Gastrocnemius medialis (tissue), 4 donors: ENCODE measurements at regions not wholly inside any gene's neighbourhood (a gene's known extent, or its start where the extent isn't known, plus 50 kb on each side); places are given as distances from the start of the nearest gene placed in this dataset.

ENCODE experiments used
- ATAC-seq, 2 donors: fragments of 150-250 bp; one replicate each; pipeline ENCODE4 v1.9.1; 2016
- DNase-seq, 2 donors: peaks; one replicate each; pipeline ENCODE4 v3.0.0-alpha.2; 2019
- H3K27ac ChIP-seq, 4 donors: fragments of 200-600 bp; sonication (generic); 1 replicate in 1 of 4; 2 replicates in 3 of 4; pipeline ENCODE4 v1.5.1; 2016 to 2018; ENCODE audit warnings: mild to moderate bottlenecking in 2 of 4, moderate library complexity in 1 of 4
- H3K27me3 ChIP-seq, 3 donors: fragments of 200-600 bp; sonication (generic) in 2 of 3; 1 replicate in 1 of 3; 2 replicates in 2 of 3; pipeline versions ENCODE4 v1.5.1 to v1.6.0; 2016 to 2019; ENCODE audit warnings: mild to moderate bottlenecking in 1 of 3, moderate library complexity in 1 of 3
- H3K36me3 ChIP-seq, 2 donors: fragments of 200-600 bp; sonication (generic) in 1 of 2; one replicate each; pipeline ENCODE4 v1.5.1; 2017 to 2018
- H3K4me1 ChIP-seq, 2 donors: fragments of 200-600 bp; sonication (generic) in 1 of 2; one replicate each; pipeline ENCODE4 v1.5.1; 2016 to 2017; ENCODE audit warnings: mild to moderate bottlenecking in 2 of 2
- H3K4me3 ChIP-seq, 4 donors: fragments of 200-600 bp; sonication (generic) in 3 of 4; 1 replicate in 1 of 4; 2 replicates in 3 of 4; pipeline ENCODE4 v1.5.1; 2016 to 2019; ENCODE audit warnings: mild to moderate bottlenecking in 2 of 4
- H3K9me3 ChIP-seq, 3 donors: fragments of 200-600 bp; sonication (generic) in 2 of 3; 1 replicate in 1 of 3; 2 replicates in 2 of 3; pipeline ENCODE4 v1.5.1; 2016 to 2019
- POLR2A ChIP-seq, 2 donors: fragments of 450-650 bp; IDR thresholded peaks; one replicate each; pipeline ENCODE4 v1.6.1; 2017; ENCODE audit warnings: antibody characterized with exemption in 2 of 2, mild to moderate bottlenecking in 2 of 2, moderate library complexity in 2 of 2
- in situ Hi-C, 4 donors: fragments of 200-750 bp; cut with MboI; loops; one replicate each; pipeline versions ENCODE4 v1.15.0 to v1.8.0; 2017; ENCODE audit warnings: low sequenced_read_pairs in 4 of 4
- intact Hi-C: fragments of 100-400 bp; cut with DNase I; formaldehyde crosslinking; loops from one replicate; pipeline ENCODE4 v1.15.1; 2023; ENCODE audit warnings: low total_unique reads
- TF ChIP-seq, protein P1 (sequence below), 5 experiments: fragments of 450-650 bp in 3 of 5; fragments of 200-600 bp in 2 of 5; sonication (generic) in 2 of 5; IDR thresholded peaks in 4 of 5; conservative IDR thresholded peaks in 1 of 5; 1 replicate in 4 of 5; 2 replicates in 1 of 5; pipeline ENCODE4 v1.5.1; 2016 to 2019; ENCODE audit warnings: antibody characterized with exemption in 5 of 5, mild to moderate bottlenecking in 3 of 5, moderate library complexity in 3 of 5

DNA sequence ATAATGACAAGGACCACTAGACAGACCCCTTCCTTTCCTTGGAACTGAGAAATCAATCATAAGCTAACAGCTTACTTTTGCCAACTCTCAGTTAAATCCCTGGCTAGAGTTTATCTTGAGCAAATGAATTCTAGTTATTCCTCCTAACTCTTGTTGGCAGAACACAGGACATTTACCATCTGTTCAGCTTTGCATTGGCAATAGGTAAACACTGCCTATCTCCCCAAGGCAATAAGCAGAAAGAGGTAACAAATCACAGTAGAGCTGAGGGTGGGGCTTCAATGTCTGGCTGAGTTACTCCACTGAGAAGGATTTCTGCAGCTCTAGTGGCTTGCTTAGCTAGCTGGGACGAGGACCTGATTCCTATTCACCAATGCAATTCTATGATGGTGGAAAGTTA lies 503.3 kb upstream of the GRIA1 start:
- in situ Hi-C loops (no loop called here), intact Hi-C loops (no loop called here)
- no peak overlapping the region for H3K4me3 ChIP-seq
- H3K27me3 ChIP-seq, result no peaks in the 10 kb centered on the region
- no peak for TF ChIP-seq POLR2A (IDR thresholded peaks at IDR 0.05)
- TF ChIP-seq, protein P1, sequence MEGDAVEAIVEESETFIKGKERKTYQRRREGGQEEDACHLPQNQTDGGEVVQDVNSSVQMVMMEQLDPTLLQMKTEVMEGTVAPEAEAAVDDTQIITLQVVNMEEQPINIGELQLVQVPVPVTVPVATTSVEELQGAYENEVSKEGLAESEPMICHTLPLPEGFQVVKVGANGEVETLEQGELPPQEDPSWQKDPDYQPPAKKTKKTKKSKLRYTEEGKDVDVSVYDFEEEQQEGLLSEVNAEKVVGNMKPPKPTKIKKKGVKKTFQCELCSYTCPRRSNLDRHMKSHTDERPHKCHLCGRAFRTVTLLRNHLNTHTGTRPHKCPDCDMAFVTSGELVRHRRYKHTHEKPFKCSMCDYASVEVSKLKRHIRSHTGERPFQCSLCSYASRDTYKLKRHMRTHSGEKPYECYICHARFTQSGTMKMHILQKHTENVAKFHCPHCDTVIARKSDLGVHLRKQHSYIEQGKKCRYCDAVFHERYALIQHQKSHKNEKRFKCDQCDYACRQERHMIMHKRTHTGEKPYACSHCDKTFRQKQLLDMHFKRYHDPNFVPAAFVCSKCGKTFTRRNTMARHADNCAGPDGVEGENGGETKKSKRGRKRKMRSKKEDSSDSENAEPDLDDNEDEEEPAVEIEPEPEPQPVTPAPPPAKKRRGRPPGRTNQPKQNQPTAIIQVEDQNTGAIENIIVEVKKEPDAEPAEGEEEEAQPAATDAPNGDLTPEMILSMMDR (IDR thresholded peaks at IDR 0.05 in 4 of 5, conservative IDR thresholded peaks at IDR 0.05 in 1 of 5), result no peak
- no peaks in the 10 kb centered on the region for H3K9me3 ChIP-seq
- H3K36me3 ChIP-seq, result no peaks in the 10 kb centered on the region
- ATAC-seq (no peak), DNase-seq (no peak)
- H3K27ac ChIP-seq, result no peak overlapping the region
- H3K4me1 ChIP-seq, result no peaks in the 10 kb centered on the region

DNA sequence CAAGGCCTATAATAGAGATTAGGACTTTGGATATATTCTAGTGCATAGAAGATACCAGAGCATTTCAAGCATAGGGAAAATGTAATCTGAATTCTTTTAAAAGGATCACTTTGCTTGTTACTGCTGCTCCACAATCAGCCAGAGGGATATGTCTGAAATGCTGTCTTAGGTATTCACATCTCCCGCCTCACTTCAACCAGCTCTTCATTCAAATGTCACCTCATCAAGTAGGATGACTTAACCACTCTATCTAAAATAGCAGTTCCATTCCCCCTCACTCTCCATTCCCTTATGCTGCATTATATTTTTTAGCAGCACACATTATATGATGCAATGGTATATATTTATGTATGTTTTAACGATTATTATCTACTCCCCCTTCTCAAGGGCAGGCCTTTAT lies 500.3 kb upstream of the GRIA1 start:
- Histone ChIP-seq H3K36me3 (no peaks in the 10 kb centered on the region), H3K4me1 (no peaks in the 10 kb centered on the region), H3K9me3 (no peaks in the 10 kb centered on the region), H3K27me3 (no peaks in the 10 kb centered on the region), H3K27ac (no peak overlapping the region), H3K4me3 (no peak overlapping the region)
- intact Hi-C loops, result no loop called here
- ATAC-seq, result no peak
- no peak for DNase-seq
- TF ChIP-seq, protein P1 (IDR thresholded peaks at IDR 0.05 in 4 of 5, conservative IDR thresholded peaks at IDR 0.05 in 1 of 5), result no peak
- no peak for TF ChIP-seq POLR2A (IDR thresholded peaks at IDR 0.05)
- in situ Hi-C loops, result no loop called here

DNA sequence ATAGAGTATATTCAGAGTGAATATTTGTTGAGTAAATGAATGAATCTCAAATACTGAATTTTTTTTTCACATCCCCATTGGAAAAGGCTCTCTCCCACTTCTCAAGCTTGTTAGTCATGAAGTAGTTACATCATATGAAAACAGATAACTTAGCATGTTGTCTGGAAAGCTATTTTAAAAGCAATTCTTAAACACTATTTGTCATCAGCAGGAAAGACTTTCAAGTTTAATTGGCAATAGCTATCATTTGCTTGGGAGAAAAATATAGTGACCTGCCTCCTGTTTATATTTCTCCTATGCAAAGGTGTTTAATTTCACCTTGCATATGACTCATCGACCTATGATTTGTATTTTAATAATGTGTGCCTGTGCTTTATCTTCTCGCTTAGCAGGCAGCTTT lies 499.8 kb upstream of the GRIA1 start:
- in situ Hi-C loops (no loop called here), intact Hi-C loops (no loop called here)
- H3K27ac ChIP-seq, result no peak overlapping the region
- DNase-seq (no peak), ATAC-seq (no peak)
- no peaks in the 10 kb centered on the region for H3K9me3 ChIP-seq
- H3K36me3 ChIP-seq, result no peaks in the 10 kb centered on the region
- TF ChIP-seq, protein P1 (IDR thresholded peaks at IDR 0.05 in 4 of 5, conservative IDR thresholded peaks at IDR 0.05 in 1 of 5), result no peak
- no peak for TF ChIP-seq POLR2A (IDR thresholded peaks at IDR 0.05)
- H3K4me1 ChIP-seq, result no peaks in the 10 kb centered on the region
- no peaks in the 10 kb centered on the region for H3K27me3 ChIP-seq
- no peak overlapping the region for H3K4me3 ChIP-seq

DNA sequence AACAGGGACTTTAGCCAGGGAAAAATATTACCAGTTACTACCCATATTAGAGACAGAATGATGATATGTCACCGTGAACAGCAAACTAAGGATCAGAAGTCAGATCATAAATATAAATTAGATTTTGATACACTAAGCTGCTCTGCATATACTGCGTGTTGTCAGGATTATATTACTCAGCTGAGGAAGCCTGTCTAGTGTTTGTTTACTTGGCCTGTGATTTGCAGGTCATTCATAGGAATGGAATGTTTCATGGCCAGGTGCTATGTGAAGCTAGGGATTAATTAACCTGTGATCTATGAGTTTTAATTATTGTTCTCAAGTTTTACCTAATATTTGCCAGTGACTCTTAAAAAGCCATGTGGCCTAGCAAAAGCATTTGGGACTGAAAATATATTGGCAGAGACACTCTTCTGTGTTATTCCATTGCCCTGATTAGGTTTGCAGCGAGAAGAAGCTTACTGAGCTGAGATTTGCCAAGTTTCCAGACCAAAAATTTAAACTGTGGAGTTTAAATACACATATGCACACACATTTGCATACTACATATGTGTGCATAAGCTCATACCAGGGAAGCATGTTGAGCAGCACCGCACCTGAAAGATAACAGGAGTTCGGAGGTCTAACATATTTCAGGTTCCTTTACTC lies 496.3 kb upstream of the GRIA1 start:
- intact Hi-C loops, result no loop called here

More for the DNA sequence above, 496.3 kb upstream of the GRIA1 start:
- H3K27me3 ChIP-seq, result no peaks in the 10 kb centered on the region
- TF ChIP-seq, protein P1 (IDR thresholded peaks at IDR 0.05 in 4 of 5, conservative IDR thresholded peaks at IDR 0.05 in 1 of 5), result no peak
- no peak for TF ChIP-seq POLR2A (IDR thresholded peaks at IDR 0.05)
- no peak for ATAC-seq
- no peak overlapping the region for H3K4me3 ChIP-seq
- no peaks in the 10 kb centered on the region for H3K4me1 ChIP-seq
- no peaks in the 10 kb centered on the region for H3K36me3 ChIP-seq
- no peaks in the 10 kb centered on the region for H3K9me3 ChIP-seq
- no peak for DNase-seq
- in situ Hi-C loops, result no loop called here
- no peak overlapping the region for H3K27ac ChIP-seq
